Gastrocnemius medialis (tissue), 4 donors: ENCODE measurements at regions not wholly inside any gene's neighbourhood (a gene's known extent, or its start where the extent isn't known, plus 50 kb on each side); places are given as distances from the start of the nearest gene placed in this dataset.

ENCODE experiments used
- POLR2A ChIP-seq, 2 donors: fragments of 450-650 bp; IDR thresholded peaks; one replicate each; pipeline ENCODE4 v1.6.1; 2017; ENCODE audit warnings: antibody characterized with exemption in 2 of 2, mild to moderate bottlenecking in 2 of 2, moderate library complexity in 2 of 2
- TF ChIP-seq, protein P1 (sequence below), 5 experiments: fragments of 450-650 bp in 3 of 5; fragments of 200-600 bp in 2 of 5; sonication (generic) in 2 of 5; IDR thresholded peaks in 4 of 5; conservative IDR thresholded peaks in 1 of 5; 1 replicate in 4 of 5; 2 replicates in 1 of 5; pipeline ENCODE4 v1.5.1; 2016 to 2019; ENCODE audit warnings: antibody characterized with exemption in 5 of 5, mild to moderate bottlenecking in 3 of 5, moderate library complexity in 3 of 5

DNA sequence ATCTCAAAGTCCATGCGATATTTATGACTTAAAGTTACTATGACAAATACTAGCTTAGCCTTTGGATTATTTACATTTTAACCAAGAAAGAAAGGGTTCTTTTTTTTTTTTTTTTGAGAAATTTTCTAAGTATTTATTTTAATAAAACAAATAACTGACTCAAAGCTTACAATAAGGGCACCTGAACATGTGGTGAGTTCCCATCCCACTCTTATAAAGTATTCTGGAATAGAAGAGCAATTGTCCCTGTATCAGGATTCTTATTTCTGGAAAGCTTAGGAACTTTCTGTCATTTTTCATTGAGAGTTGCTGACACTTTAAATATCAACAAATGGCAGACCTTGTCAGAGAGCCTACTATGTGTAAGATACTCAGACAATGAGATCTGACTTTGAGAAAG is 686.1 kb upstream of the SOX9 start:
- no peak for TF ChIP-seq POLR2A (IDR thresholded peaks at IDR 0.05)
- TF ChIP-seq, protein P1, sequence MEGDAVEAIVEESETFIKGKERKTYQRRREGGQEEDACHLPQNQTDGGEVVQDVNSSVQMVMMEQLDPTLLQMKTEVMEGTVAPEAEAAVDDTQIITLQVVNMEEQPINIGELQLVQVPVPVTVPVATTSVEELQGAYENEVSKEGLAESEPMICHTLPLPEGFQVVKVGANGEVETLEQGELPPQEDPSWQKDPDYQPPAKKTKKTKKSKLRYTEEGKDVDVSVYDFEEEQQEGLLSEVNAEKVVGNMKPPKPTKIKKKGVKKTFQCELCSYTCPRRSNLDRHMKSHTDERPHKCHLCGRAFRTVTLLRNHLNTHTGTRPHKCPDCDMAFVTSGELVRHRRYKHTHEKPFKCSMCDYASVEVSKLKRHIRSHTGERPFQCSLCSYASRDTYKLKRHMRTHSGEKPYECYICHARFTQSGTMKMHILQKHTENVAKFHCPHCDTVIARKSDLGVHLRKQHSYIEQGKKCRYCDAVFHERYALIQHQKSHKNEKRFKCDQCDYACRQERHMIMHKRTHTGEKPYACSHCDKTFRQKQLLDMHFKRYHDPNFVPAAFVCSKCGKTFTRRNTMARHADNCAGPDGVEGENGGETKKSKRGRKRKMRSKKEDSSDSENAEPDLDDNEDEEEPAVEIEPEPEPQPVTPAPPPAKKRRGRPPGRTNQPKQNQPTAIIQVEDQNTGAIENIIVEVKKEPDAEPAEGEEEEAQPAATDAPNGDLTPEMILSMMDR (IDR thresholded peaks at IDR 0.05 in 4 of 5, conservative IDR thresholded peaks at IDR 0.05 in 1 of 5) = no peak
